ENCODE measurements at regions not wholly inside any gene's neighbourhood (a gene's known extent, or its start where the extent isn't known, plus 50 kb on each side); places are given as distances from the start of the nearest gene placed in this dataset.
"Not testable (repeated sequence)": the region's sequence is repeated elsewhere in the genome, so short reads cannot be mapped to it uniquely, and the experiment has no call there.

- not testable (repeated sequence) for TF ChIP-seq CTCF (IDR thresholded peaks at IDR 0.05); USF2 (IDR thresholded peaks at IDR 0.05); PBX3 (IDR thresholded peaks at IDR 0.05); JUN (IDR thresholded peaks at IDR 0.05); POLR2A (IDR thresholded peaks at IDR 0.05; ENCODE audit: low read length); RCOR1 (IDR thresholded peaks at IDR 0.05; ENCODE audit: low read depth, low read length); MAX (IDR thresholded peaks at IDR 0.05); RFX5 (IDR thresholded peaks at IDR 0.05); MAFK (IDR thresholded peaks at IDR 0.05; ENCODE audit: partially characterized antibody); SREBF2 (IDR thresholded peaks at IDR 0.05); RAD21 (conservative IDR thresholded peaks at IDR 0.05 in 1 of 2, IDR thresholded peaks at IDR 0.05 in 1 of 2)
These were observed 232.0 kb upstream of the PLGLB2 start for GRCh38 chr2:87515875-87516274.
